ENCODE measurements at regions not wholly inside any gene's neighbourhood (a gene's known extent, or its start where the extent isn't known, plus 50 kb on each side); places are given as distances from the start of the nearest gene placed in this dataset.

DNA sequence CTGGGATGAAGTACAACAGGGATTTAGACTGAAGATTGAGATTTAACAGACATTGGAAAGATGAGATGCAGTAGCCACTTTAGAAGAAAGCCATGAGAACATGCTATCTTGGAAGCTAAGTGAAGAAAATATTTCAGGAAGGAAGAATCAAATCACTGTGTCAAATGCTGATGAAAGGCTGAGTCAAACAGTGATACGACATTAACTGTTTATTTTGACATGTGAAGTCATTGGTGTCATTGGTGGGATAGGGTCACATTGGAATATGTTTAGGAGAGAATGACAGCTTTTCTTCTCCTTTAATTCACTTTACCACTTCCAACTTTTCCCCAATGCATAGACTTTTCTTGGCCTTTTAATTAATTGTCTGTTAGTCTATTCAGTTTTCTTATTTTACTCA, 653.0 kb upstream of the BOD1L1 start:
- Histone ChIP-seq H3K23me2 (ENCODE audit: insufficient read length, low read depth, low read length, poor library complexity, severe bottlenecking) (no peaks in the 10 kb centered on the region), H3K79me1 (ENCODE audit: insufficient read depth, low read depth, low read length, poor library complexity, severe bottlenecking) (no peaks in the 10 kb centered on the region), H4K20me1 (ENCODE audit: control insufficient read depth, insufficient read depth, insufficient read length) (no peaks in the 10 kb centered on the region), H3T11ph (ENCODE audit: low read length) (no peak overlapping the region), H3K18ac (ENCODE audit: insufficient read length, low read depth, low read length) (no peak overlapping the region), H4K5ac (ENCODE audit: insufficient read length, low read depth, low read length) (no peak overlapping the region), H2BK20ac (ENCODE audit: low read depth, low read length, poor library complexity, severe bottlenecking) (no peak overlapping the region), H2AK5ac (ENCODE audit: insufficient read length, low read length) (no peak overlapping the region), H3K14ac (ENCODE audit: insufficient read depth, low read length) (no peak overlapping the region), H3K9me3 (ENCODE audit: control insufficient read depth, low read depth, low read length) (no peaks in the 10 kb centered on the region), H2AFZ (ENCODE audit: low read length) (no peak overlapping the region), H3K9ac (ENCODE audit: extremely low read depth, insufficient read length, low read length) (no peak overlapping the region), H3K27me3 (ENCODE audit: insufficient read depth, low read length) (no peaks in the 10 kb centered on the region), H3K79me2 (ENCODE audit: insufficient read depth, low read length) (no peaks in the 10 kb centered on the region), H2BK15ac (ENCODE audit: low read depth, low read length) (no peak overlapping the region), H3K27ac (ENCODE audit: insufficient read length, low read depth, low read length) (no peak overlapping the region), H3K56ac (ENCODE audit: insufficient read length, low read depth, low read length) (no peak overlapping the region), H3K4me1 (ENCODE audit: insufficient read depth, low read length) (no peaks in the 10 kb centered on the region), H3K4ac (ENCODE audit: low read depth, low read length) (no peak overlapping the region), H2BK120ac (ENCODE audit: low read depth, low read length, poor library complexity, severe bottlenecking) (no peak overlapping the region), H2BK5ac (ENCODE audit: insufficient read length, low read length) (no peak overlapping the region), H2BK12ac (ENCODE audit: insufficient read length, low read depth, low read length) (no peak overlapping the region), H4K8ac (replicated peaks; ENCODE audit: insufficient read length, low read depth, low read length) (no peak overlapping the region), H4K91ac (ENCODE audit: insufficient read length, low read depth, low read length) (no peak overlapping the region), H3K4me2 (ENCODE audit: insufficient read depth, insufficient read length, low read length) (no peak overlapping the region), H3K23ac (ENCODE audit: insufficient read length, low read depth, low read length) (no peak overlapping the region)
- Mint-ChIP-seq H3K27ac (no peak overlapping the region), H3K27me3 (ENCODE audit: low read depth) (no peaks in the 10 kb centered on the region), H3K4me3 (no peak overlapping the region), H3K36me3 (ENCODE audit: insufficient read depth in 1 of 3, low read depth in 3 of 3) (peaks cover 0 to 7% (median 2%) of the 10 kb centered on the region in 3 experiments; a peak in 2 of 7 replicates), H3K4me1 (peaks cover 4 to 5% of the 10 kb centered on the region in 2 experiments), H3K9me3 (peaks cover 0 to 3% of the 10 kb centered on the region in 2 experiments; a peak in 2 of 5 replicates)
- WGBS (ENCODE audit: extremely low coverage, insufficient read length, low lambda C conversion rate): no CpG with 5 or more reads among the region's 1 CpG
- TF ChIP-seq, protein P1, sequence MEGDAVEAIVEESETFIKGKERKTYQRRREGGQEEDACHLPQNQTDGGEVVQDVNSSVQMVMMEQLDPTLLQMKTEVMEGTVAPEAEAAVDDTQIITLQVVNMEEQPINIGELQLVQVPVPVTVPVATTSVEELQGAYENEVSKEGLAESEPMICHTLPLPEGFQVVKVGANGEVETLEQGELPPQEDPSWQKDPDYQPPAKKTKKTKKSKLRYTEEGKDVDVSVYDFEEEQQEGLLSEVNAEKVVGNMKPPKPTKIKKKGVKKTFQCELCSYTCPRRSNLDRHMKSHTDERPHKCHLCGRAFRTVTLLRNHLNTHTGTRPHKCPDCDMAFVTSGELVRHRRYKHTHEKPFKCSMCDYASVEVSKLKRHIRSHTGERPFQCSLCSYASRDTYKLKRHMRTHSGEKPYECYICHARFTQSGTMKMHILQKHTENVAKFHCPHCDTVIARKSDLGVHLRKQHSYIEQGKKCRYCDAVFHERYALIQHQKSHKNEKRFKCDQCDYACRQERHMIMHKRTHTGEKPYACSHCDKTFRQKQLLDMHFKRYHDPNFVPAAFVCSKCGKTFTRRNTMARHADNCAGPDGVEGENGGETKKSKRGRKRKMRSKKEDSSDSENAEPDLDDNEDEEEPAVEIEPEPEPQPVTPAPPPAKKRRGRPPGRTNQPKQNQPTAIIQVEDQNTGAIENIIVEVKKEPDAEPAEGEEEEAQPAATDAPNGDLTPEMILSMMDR (conservative IDR thresholded peaks at IDR 0.05): no peak
- no peak for DNase-seq

Measured in H9 (cell line).